Erythroblast (primary cell): ENCODE measurements at regions not wholly inside any gene's neighbourhood (a gene's known extent, or its start where the extent isn't known, plus 50 kb on each side); places are given as distances from the start of the nearest gene placed in this dataset.

ENCODE experiments used
- DNase-seq, 2 experiments: peaks; one replicate each; lab custom pipeline; 2025; lab: John Stamatoyannopoulos, UW
- GATA1 ChIP-seq: IDR thresholded peaks from 2 replicates; pipeline ENCODE4 v1.6.1; 2011; ENCODE audit warnings: low read depth, mild to moderate bottlenecking, control low read depth, low read length, moderate library complexity
- POLR2A ChIP-seq: IDR thresholded peaks from 2 replicates; pipeline ENCODE4 v1.6.1; 2011; ENCODE audit warnings: mild to moderate bottlenecking, low read length

GRCh38 chr1:209427277-209427676 is 156.2 kb upstream of the CAMK1G start:
- TF ChIP-seq POLR2A (no peak), GATA1 (no peak)
- no peak for DNase-seq

- no peak for DNase-seq
Observed at GRCh38 chr1:209427811-209428210, 155.7 kb upstream of the CAMK1G start.

GRCh38 chr1:209428241-209428921 is 155.1 kb upstream of the CAMK1G start:
- TF ChIP-seq GATA1 (no peak), POLR2A (no peak)
- no peak for DNase-seq

More at GRCh38 chr1:209427811-209428210, 155.7 kb upstream of the CAMK1G start:
- TF ChIP-seq POLR2A (no peak), GATA1 (no peak)

DNA sequence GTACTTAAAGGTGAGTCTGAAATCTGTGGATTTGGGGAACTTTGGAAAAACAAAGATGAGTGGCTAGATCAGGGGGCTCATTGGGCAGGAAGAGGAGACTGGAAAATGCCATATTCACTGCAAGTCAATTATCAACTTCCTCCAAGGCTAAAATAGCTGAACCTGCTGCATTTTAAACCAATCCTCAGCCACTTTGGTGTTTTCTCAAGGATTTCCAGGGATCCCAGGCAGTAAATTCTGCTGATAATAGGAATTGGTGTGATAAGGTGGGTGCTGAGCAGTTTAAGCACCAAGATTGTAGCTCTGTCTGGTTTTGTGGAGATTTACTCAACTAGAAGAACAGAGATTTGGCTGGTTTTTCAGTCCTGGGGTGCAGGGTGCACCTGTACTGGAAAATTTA is 153.9 kb upstream of the CAMK1G start:
- no peak for TF ChIP-seq POLR2A
- TF ChIP-seq GATA1: no peak
- DNase-seq: no peak

GRCh38 chr1:209430107-209430506 is 153.4 kb upstream of the CAMK1G start:
- DNase-seq: no peak
- TF ChIP-seq GATA1 (no peak), POLR2A (no peak)

DNA sequence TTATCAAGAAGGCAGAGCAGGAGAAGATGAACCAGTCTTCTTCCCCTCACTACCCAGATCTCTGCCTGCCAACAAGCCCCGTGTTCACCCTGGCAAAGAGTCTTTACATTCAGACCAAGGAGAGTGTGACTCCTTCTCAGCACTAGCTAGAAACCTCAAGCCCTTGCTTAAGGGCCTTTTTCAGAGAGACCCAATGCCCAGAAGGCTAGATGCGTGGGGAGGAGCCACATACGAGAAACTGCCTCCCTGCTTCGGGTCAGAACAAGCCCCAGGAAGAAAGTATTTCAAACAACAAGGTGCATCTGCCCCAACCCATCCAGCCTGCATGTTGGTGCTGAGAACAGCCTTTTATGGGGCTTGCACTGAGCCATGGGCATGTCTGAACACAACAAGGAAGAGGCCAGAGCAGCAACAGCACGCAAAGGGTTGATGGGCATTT is 152.7 kb upstream of the CAMK1G start:
- DNase-seq: no peak
- TF ChIP-seq GATA1: no peak
- no peak for TF ChIP-seq POLR2A

GRCh38 chr1:209431402-209431801 is 152.1 kb upstream of the CAMK1G start:
- TF ChIP-seq POLR2A (no peak), GATA1 (no peak)
- DNase-seq: no peak

DNA sequence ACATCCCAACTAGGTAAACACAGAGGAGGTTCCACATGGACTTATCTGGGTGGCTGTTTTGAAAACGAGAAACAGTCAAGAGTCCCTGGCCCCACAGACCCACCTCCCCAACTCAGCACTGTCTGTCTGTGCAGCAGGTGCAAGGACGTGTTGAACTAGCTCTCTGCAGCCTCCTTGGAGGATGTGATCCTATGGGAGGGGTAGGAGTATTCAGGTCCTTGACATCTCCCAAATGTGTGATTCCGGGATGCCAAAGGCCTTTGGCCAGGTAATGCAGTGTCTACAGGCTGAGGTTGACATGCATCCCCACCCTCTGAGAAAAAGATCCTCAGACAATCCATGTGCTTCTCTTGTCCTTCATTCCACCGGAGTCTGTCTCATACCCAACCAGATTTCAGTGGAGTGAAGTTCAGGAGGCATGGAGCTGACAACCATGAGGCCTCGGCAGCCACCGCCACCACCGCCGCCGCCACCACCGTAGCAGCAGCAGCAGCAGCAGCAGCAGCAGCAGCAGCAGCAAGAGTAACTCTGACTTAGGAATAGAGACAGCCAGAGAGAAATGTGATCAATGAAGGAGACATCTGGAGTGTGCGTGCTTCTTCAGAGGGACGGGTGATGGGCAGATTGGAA is 151.6 kb upstream of the CAMK1G start:
- TF ChIP-seq GATA1: no peak
- TF ChIP-seq POLR2A: no peak
- no peak for DNase-seq

- DNase-seq: no peak
- TF ChIP-seq GATA1: no peak
- TF ChIP-seq POLR2A: no peak
Observed at GRCh38 chr1:209432443-209432825, 151.1 kb upstream of the CAMK1G start.

- no peak for DNase-seq
- no peak for TF ChIP-seq GATA1
- no peak for TF ChIP-seq POLR2A
Observed at GRCh38 chr1:209433649-209434031, 149.9 kb upstream of the CAMK1G start.

DNA sequence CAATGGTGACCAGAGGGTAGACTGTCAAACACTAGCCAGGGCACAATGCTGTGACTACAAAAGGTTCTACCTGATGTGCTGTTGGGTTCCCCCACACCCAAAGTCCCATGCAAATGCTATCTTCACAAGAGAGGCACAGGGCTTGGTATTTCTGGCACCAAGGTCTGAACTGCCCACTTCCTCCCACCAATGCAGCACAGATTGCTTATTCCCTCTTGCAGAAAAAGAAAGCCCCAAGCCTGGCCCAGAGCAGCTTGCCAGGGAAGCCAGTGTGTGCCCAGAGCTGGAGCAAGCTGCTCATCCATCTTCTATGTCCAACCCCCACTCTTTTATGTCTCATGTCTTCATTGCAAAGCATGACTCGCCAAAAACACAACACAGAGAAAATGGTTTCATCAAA is 149.4 kb upstream of the CAMK1G start:
- DNase-seq: no peak

DNA sequence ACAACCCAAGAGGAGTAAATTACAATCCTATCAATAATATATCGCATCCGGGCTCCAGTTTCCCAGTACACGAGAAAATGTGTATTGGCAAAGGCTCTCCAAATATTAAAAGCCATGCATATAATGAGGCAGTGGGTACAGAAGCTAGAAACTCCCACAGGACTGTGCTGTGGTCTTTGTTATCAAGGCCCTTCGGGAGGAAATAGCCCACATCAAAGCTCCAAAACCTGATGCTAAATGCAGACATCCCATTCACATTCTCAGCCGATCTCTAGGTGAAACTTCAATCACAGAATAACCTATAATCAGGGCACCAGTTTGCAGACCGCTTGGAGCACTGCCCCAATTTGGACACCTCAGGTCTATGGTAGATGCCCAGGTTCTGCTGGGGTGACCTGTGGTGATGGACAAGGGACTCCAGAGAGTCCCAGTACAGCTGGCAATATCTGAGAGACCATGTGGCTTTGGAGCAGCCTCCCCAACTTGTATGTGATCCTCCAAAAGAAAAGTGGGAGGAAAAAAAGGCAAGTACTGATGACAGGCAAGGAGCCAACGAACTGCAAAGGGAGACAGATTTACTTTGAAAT is 148.8 kb upstream of the CAMK1G start:
- TF ChIP-seq GATA1: no peak
- TF ChIP-seq POLR2A: no peak
- DNase-seq: no peak

More for the DNA sequence above, 149.4 kb upstream of the CAMK1G start:
- TF ChIP-seq POLR2A: no peak
- TF ChIP-seq GATA1: no peak

DNA sequence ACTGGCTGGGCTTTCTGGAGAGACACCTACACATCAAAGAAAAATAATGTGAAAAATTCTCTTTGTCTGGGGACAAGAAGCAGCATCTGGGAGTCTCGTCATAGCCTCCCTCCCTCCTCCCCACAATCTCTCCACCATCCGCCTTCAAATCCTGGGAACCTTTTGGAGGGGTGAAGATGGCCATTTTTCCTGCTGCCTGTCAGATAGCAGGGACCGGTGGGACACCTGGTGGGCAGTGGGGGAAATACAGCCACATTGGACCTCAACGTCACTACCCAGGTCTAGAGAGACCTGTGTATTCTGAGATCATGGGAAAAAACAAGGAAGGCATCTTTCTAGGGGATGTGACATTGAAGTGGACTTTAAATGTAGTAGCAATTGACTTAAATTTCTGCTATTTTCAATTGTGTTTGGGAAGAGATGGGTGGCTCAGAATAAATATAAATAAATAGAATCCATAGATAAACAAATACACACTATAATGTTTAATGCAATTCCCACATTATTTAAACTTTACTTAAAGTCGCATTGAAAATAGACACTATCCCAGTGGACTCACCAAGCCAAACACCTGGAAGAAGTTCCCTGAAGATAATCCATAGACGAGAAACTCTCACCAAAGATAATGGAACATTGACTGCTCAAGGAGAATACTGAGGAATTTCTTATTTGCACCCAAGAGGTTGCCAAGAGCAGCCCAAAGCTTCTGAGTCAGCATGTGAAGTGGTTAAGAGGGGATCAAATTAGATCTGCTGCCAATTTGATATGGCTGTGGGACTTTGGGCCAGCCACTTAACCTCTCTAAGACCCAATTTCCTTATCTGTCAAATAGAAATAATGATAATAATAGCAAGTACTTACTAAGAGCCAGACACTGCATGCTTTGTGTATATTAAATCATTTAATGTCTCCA is 147.6 kb upstream of the CAMK1G start:
- TF ChIP-seq GATA1 (no peak), POLR2A (no peak)
- peak; percentile 24 to 55 for DNase-seq
